HG02938 (cell line): ENCODE measurements at regions not wholly inside any gene's neighbourhood (a gene's known extent, or its start where the extent isn't known, plus 50 kb on each side); places are given as distances from the start of the nearest gene placed in this dataset.

Source experiments
- ATAC-seq: cut with Tn5 transposase; IDR thresholded peaks from one replicate; pipeline ENCODE4 v1.9.1; 2021; ENCODE audit warnings: mild to moderate bottlenecking, moderate library complexity; ENCODE audit not compliant: unreplicated experiment

GRCh38 chr3:14286887-14287500 is 108.4 kb downstream of the LSM3 start:
- ATAC-seq: no peak

- no peak for ATAC-seq
Observed at GRCh38 chr3:14288177-14288788, 109.7 kb downstream of the LSM3 start.

GRCh38 chr3:14288833-14289451 is 110.3 kb downstream of the LSM3 start:
- ATAC-seq: no peak

GRCh38 chr3:14289590-14290461 is 111.2 kb downstream of the LSM3 start:
- ATAC-seq: no peak

GRCh38 chr3:14290631-14291385 is 111.6 kb upstream of the SLC6A6 start:
- no peak for ATAC-seq

GRCh38 chr3:14295037-14295436 is 107.4 kb upstream of the SLC6A6 start:
- ATAC-seq: no peak

- no peak for ATAC-seq
Observed at GRCh38 chr3:14295801-14296200, 106.6 kb upstream of the SLC6A6 start.

GRCh38 chr3:14297305-14297704 is 105.1 kb upstream of the SLC6A6 start:
- no peak for ATAC-seq

- no peak for ATAC-seq
Observed at GRCh38 chr3:14297784-14298236, 104.6 kb upstream of the SLC6A6 start.

GRCh38 chr3:14298442-14298841 is 104.0 kb upstream of the SLC6A6 start:
- ATAC-seq: no peak

GRCh38 chr3:14298991-14299555 is 103.3 kb upstream of the SLC6A6 start:
- no peak for ATAC-seq

- peak; percentile 88 for ATAC-seq
Observed at GRCh38 chr3:14299767-14300166, 102.6 kb upstream of the SLC6A6 start.

GRCh38 chr3:14300721-14301399 is 101.5 kb upstream of the SLC6A6 start:
- no peak for ATAC-seq

GRCh38 chr3:14301558-14301957 is 100.8 kb upstream of the SLC6A6 start:
- no peak for ATAC-seq

GRCh38 chr3:14303336-14304100 is 98.9 kb upstream of the SLC6A6 start:
- no peak for ATAC-seq

- ATAC-seq: no peak
Observed at GRCh38 chr3:14304101-14305045, 98.0 kb upstream of the SLC6A6 start.

GRCh38 chr3:14305324-14305723 is 97.1 kb upstream of the SLC6A6 start:
- ATAC-seq: no peak

GRCh38 chr3:14306142-14306541 is 96.3 kb upstream of the SLC6A6 start:
- ATAC-seq: no peak
